H1 (cell line): ENCODE measurements at regions not wholly inside any gene's neighbourhood (a gene's known extent, or its start where the extent isn't known, plus 50 kb on each side); places are given as distances from the start of the nearest gene placed in this dataset.

Experiments
- RAD21 ChIP-seq, 2 experiments: IDR thresholded peaks in 1 of 2; conservative IDR thresholded peaks in 1 of 2; 2 replicates each; pipeline ENCODE4 v1.6.1; 2011; ENCODE audit warnings: low read depth in 2 of 2, low read length in 2 of 2, improper control_type of control experiment in 1 of 2, inconsistent platforms in 1 of 2, mild to moderate bottlenecking in 1 of 2, moderate library complexity in 1 of 2

DNA sequence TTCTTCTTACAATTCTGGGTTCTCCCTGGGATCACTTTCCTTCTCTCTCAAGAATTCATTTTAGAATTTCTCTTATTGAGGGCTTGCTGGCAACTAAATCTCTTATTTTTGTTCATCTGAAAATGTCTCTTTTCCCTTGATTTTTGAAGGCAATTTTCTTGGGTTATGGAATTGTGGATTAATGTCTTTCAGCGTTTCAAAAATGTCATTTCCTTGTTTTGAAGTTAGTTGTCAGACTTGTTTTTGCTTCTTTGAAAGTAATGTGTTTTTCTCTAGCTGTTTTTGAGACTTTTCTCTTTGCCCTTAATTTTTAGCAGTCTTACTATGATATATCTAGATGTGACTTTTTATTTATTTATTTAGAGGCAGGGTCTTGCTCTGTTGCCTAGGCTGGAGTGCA, 205.7 kb downstream of the CHIC2 start (continued):
- TF ChIP-seq RAD21 (IDR thresholded peaks at IDR 0.05 in 1 of 2, conservative IDR thresholded peaks at IDR 0.05 in 1 of 2; ENCODE audit: low read depth in 2 of 2, low read length in 2 of 2), result no peak
